ENCODE measurements at regions not wholly inside any gene's neighbourhood (a gene's known extent, or its start where the extent isn't known, plus 50 kb on each side); places are given as distances from the start of the nearest gene placed in this dataset.

GRCh38 chr12:115849262-115849943, 428.1 kb downstream of the MED13L start:
- in situ Hi-C loops (cut with MboI) = no loop called here
- H3K4me1 ChIP-seq (ENCODE audit: insufficient read depth) = no peaks in the 10 kb centered on the region
- no peaks in the 10 kb centered on the region for H3F3A ChIP-seq (ENCODE audit: insufficient read depth)
- no peaks in the 10 kb centered on the region for H3K9me3 ChIP-seq (ENCODE audit: low read depth)
- DNase-seq = no peak
- no peak overlapping the region for H2AFZ ChIP-seq
- H3K79me2 ChIP-seq (ENCODE audit: insufficient read depth) = no peaks in the 10 kb centered on the region
- no peaks in the 10 kb centered on the region for H3K27me3 ChIP-seq (replicated peaks; ENCODE audit: insufficient read depth)
- TF ChIP-seq EZH2phosphoT487 (IDR thresholded peaks at IDR 0.05; ENCODE audit: insufficient read depth, low read depth) = no peak
- no peak for TF ChIP-seq EZH2 (IDR thresholded peaks at IDR 0.05; ENCODE audit: insufficient read depth, poor library complexity, severe bottlenecking)
- no peak overlapping the region for H3K27ac ChIP-seq
- no peak overlapping the region for H3K4me2 ChIP-seq (ENCODE audit: unreplicated experiment)
- H3K36me3 ChIP-seq (ENCODE audit: low read depth) = no peaks in the 10 kb centered on the region
- WGBS, 2 experiments (ENCODE audit: low coverage in 1 of 2, low lambda C conversion rate in 2 of 2, missing lambda C conversion rate in 2 of 2) = 53 to 57% methylated on average over 8 of the region's 8 CpGs
- no peaks in the 10 kb centered on the region for H4K20me1 ChIP-seq (ENCODE audit: insufficient read depth)
- H3K9me2 ChIP-seq (ENCODE audit: insufficient read depth) = no peaks in the 10 kb centered on the region
- no peak overlapping the region for H3K4me3 ChIP-seq
- no peak overlapping the region for H3K9ac ChIP-seq

- no peak overlapping the region for H3K27ac ChIP-seq
- H2AFZ ChIP-seq = no peak overlapping the region
- H3K4me1 ChIP-seq (ENCODE audit: insufficient read depth) = no peaks in the 10 kb centered on the region
- in situ Hi-C loops (cut with MboI) = no loop called here
- TF ChIP-seq EZH2phosphoT487 (IDR thresholded peaks at IDR 0.05; ENCODE audit: insufficient read depth, low read depth) (no peak), EZH2 (IDR thresholded peaks at IDR 0.05; ENCODE audit: insufficient read depth, poor library complexity, severe bottlenecking) (no peak)
- H3K9ac ChIP-seq = no peak overlapping the region
- H3K27me3 ChIP-seq (replicated peaks; ENCODE audit: insufficient read depth) = no peaks in the 10 kb centered on the region
- DNase-seq = no peak
- no peaks in the 10 kb centered on the region for H3K9me2 ChIP-seq (ENCODE audit: insufficient read depth)
- H3F3A ChIP-seq (ENCODE audit: insufficient read depth) = no peaks in the 10 kb centered on the region
- H4K20me1 ChIP-seq (ENCODE audit: insufficient read depth) = no peaks in the 10 kb centered on the region
- H3K79me2 ChIP-seq (ENCODE audit: insufficient read depth) = no peaks in the 10 kb centered on the region
- H3K4me3 ChIP-seq = no peak overlapping the region
- H3K36me3 ChIP-seq (ENCODE audit: low read depth) = no peaks in the 10 kb centered on the region
- H3K9me3 ChIP-seq (ENCODE audit: low read depth) = no peaks in the 10 kb centered on the region
- no peak overlapping the region for H3K4me2 ChIP-seq (ENCODE audit: unreplicated experiment)
Measured at GRCh38 chr12:115847398-115847797, 430.1 kb downstream of the MED13L start.

- Histone ChIP-seq H3F3A (ENCODE audit: insufficient read depth) (no peaks in the 10 kb centered on the region), H3K4me3 (no peak overlapping the region), H3K4me1 (ENCODE audit: insufficient read depth) (no peaks in the 10 kb centered on the region), H3K79me2 (ENCODE audit: insufficient read depth) (no peaks in the 10 kb centered on the region), H3K9ac (no peak overlapping the region), H3K9me3 (ENCODE audit: low read depth) (no peaks in the 10 kb centered on the region), H3K4me2 (ENCODE audit: unreplicated experiment) (no peak overlapping the region), H3K27ac (no peak overlapping the region), H4K20me1 (ENCODE audit: insufficient read depth) (no peaks in the 10 kb centered on the region), H3K36me3 (ENCODE audit: low read depth) (no peaks in the 10 kb centered on the region), H2AFZ (no peak overlapping the region), H3K9me2 (ENCODE audit: insufficient read depth) (no peaks in the 10 kb centered on the region), H3K27me3 (replicated peaks; ENCODE audit: insufficient read depth) (no peaks in the 10 kb centered on the region)
- 42 to 43% methylated on average over 4 of the region's 4 CpGs for WGBS, 2 experiments (ENCODE audit: low coverage in 1 of 2, low lambda C conversion rate in 2 of 2, missing lambda C conversion rate in 2 of 2)
- no peak for DNase-seq
- in situ Hi-C loops (cut with MboI) = no loop called here
- TF ChIP-seq EZH2phosphoT487 (IDR thresholded peaks at IDR 0.05; ENCODE audit: insufficient read depth, low read depth) (no peak), EZH2 (IDR thresholded peaks at IDR 0.05; ENCODE audit: insufficient read depth, poor library complexity, severe bottlenecking) (no peak)
Measured at GRCh38 chr12:115846516-115846915, 431.0 kb downstream of the MED13L start.

GRCh38 chr12:115840159-115840558, 437.3 kb downstream of the MED13L start:
- H3K4me1 ChIP-seq (ENCODE audit: insufficient read depth) = no peaks in the 10 kb centered on the region
- H3K9ac ChIP-seq = no peak overlapping the region
- no peak overlapping the region for H3K27ac ChIP-seq
- no peak overlapping the region for H3K4me3 ChIP-seq
- no peaks in the 10 kb centered on the region for H3K9me2 ChIP-seq (ENCODE audit: insufficient read depth)
- H3K27me3 ChIP-seq (replicated peaks; ENCODE audit: insufficient read depth) = no peaks in the 10 kb centered on the region
- TF ChIP-seq EZH2 (IDR thresholded peaks at IDR 0.05; ENCODE audit: insufficient read depth, poor library complexity, severe bottlenecking) (no peak), EZH2phosphoT487 (IDR thresholded peaks at IDR 0.05; ENCODE audit: insufficient read depth, low read depth) (no peak)
- DNase-seq = peak; percentile 20
- no peak overlapping the region for H2AFZ ChIP-seq
- H3K36me3 ChIP-seq (ENCODE audit: low read depth) = no peaks in the 10 kb centered on the region
- H3F3A ChIP-seq (ENCODE audit: insufficient read depth) = no peaks in the 10 kb centered on the region
- no peaks in the 10 kb centered on the region for H3K79me2 ChIP-seq (ENCODE audit: insufficient read depth)
- in situ Hi-C loops (cut with MboI) = no loop called here
- 39 to 47% methylated on average over 10 of the region's 10 CpGs for WGBS, 2 experiments (ENCODE audit: low coverage in 1 of 2, low lambda C conversion rate in 2 of 2, missing lambda C conversion rate in 2 of 2)
- H3K9me3 ChIP-seq (ENCODE audit: low read depth) = no peaks in the 10 kb centered on the region
- no peak overlapping the region for H3K4me2 ChIP-seq (ENCODE audit: unreplicated experiment)
- H4K20me1 ChIP-seq (ENCODE audit: insufficient read depth) = no peaks in the 10 kb centered on the region

- no peak for TF ChIP-seq EZH2phosphoT487 (IDR thresholded peaks at IDR 0.05; ENCODE audit: insufficient read depth, low read depth)
- no peak for TF ChIP-seq EZH2 (IDR thresholded peaks at IDR 0.05; ENCODE audit: insufficient read depth, poor library complexity, severe bottlenecking)
Measured at GRCh38 chr12:115838952-115839351, 438.5 kb downstream of the MED13L start.

More at GRCh38 chr12:115838952-115839351, 438.5 kb downstream of the MED13L start:
- no peak overlapping the region for H3K4me2 ChIP-seq (ENCODE audit: unreplicated experiment)
- H3K9me2 ChIP-seq (ENCODE audit: insufficient read depth) = no peaks in the 10 kb centered on the region
- H3K36me3 ChIP-seq (ENCODE audit: low read depth) = no peaks in the 10 kb centered on the region
- no peaks in the 10 kb centered on the region for H4K20me1 ChIP-seq (ENCODE audit: insufficient read depth)
- in situ Hi-C loops (cut with MboI) = no loop called here
- no peak overlapping the region for H3K27ac ChIP-seq
- no peaks in the 10 kb centered on the region for H3K27me3 ChIP-seq (replicated peaks; ENCODE audit: insufficient read depth)
- no peak overlapping the region for H3K9ac ChIP-seq
- no peak overlapping the region for H3K4me3 ChIP-seq
- no peak overlapping the region for H2AFZ ChIP-seq
- no peak for DNase-seq
- WGBS, 2 experiments (ENCODE audit: low coverage in 1 of 2, low lambda C conversion rate in 2 of 2, missing lambda C conversion rate in 2 of 2) = 0 to 5% methylated on average over 1 of the region's 1 CpG
- no peaks in the 10 kb centered on the region for H3F3A ChIP-seq (ENCODE audit: insufficient read depth)
- H3K9me3 ChIP-seq (ENCODE audit: low read depth) = no peaks in the 10 kb centered on the region
- no peaks in the 10 kb centered on the region for H3K79me2 ChIP-seq (ENCODE audit: insufficient read depth)
- H3K4me1 ChIP-seq (ENCODE audit: insufficient read depth) = no peaks in the 10 kb centered on the region

All from GM23248 (cell line).